KBM-7 (cell line): ENCODE measurements at regions not wholly inside any gene's neighbourhood (a gene's known extent, or its start where the extent isn't known, plus 50 kb on each side); places are given as distances from the start of the nearest gene placed in this dataset.

Experiments
- DNase-seq: peaks from one replicate; pipeline ENCODE4 v3.0.0-alpha.2; 2015
- in situ Hi-C: fragments of 300-500 bp; cut with MboI; formaldehyde crosslinking; loops from 2 replicates; pipeline ENCODE4 v1.14.3; 2020; ENCODE audit warnings: low sequenced_read_pairs, low pct_unique_long_range_greater_than_20kb, mixed read lengths

DNA sequence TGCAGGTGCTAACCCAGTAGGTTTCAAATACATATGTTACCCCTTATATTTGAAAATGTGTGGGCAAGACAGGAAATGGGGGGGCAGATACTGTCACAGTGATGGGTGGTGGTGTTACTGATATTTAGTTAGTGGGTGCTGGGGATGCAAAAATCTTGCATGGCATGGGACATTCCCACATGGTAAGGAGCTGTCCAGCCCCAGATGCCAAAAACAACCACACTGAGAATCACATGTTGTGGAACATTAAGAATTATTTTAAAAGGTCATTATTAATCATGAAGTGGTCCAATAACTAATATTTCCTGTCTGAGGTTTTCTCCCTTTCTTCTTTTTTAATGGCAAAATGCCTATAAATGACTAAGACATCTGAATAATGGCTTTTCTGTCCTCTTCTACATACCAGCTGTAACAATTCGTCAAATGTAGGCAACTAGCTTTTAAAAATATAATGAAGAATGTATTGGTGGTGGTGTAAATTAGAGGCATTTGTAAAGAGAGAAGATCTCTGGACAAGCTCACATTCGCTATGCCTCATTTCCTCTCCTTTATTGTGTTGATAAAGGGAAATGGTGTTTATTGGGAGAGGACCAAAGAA, 57.3 kb upstream of the SLC35B3 start:
- DNase-seq, result no peak
- in situ Hi-C loops, result no loop called here
